GM21528 (cell line): ENCODE measurements at regions not wholly inside any gene's neighbourhood (a gene's known extent, or its start where the extent isn't known, plus 50 kb on each side); places are given as distances from the start of the nearest gene placed in this dataset.
"Not testable (repeated sequence)": the region's sequence is repeated elsewhere in the genome, so short reads cannot be mapped to it uniquely, and the experiment has no call there.

Source experiments
- ATAC-seq: cut with Tn5 transposase; IDR thresholded peaks from one replicate; pipeline ENCODE4 v1.9.1; 2021; ENCODE audit warnings: mild to moderate bottlenecking, moderate library complexity; ENCODE audit not compliant: unreplicated experiment, low FRiP score

DNA sequence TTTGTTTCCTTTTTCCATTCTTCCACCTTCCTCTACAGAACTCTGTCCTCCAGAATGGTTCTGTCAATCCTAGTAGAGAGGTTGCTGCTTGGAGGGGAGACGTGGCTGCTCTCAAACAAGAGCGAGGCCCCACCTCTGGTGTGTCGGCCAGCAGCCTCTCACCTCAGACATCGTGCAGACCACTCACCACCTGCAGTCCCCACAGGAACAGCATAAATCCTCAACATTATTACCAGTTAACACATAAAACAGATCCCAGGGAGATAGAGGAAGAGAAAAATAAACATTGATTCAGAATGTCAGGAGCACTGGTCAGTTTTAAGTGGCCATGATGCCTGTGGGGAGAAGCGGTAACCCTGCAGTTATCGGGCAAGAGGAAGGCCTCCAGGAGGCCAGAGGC, 485.9 kb upstream of the DPP6 start:
- no peak for ATAC-seq

DNA sequence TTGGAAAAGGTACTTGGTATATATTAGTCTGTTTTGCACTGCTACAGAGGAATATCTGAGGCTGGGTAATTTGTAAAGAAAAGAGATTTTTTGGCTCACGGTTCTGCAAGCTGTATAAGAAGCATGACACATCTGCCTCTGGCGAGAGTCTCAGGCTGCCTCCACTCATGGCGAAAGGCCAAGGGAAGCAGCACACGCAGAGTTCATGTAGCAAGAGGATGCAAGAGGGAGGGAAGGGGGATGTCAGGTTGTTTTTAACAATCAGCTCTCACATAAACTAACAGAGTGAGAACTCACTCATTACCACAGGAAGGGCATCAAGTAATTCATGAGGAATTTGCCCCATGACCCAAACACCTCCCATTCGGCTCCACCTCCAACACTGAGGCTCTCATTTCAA, 484.8 kb upstream of the DPP6 start:
- no peak for ATAC-seq

- ATAC-seq = not testable (repeated sequence)
These were observed 482.7 kb upstream of the DPP6 start for GRCh38 chr7:153569520-153569919.

DNA sequence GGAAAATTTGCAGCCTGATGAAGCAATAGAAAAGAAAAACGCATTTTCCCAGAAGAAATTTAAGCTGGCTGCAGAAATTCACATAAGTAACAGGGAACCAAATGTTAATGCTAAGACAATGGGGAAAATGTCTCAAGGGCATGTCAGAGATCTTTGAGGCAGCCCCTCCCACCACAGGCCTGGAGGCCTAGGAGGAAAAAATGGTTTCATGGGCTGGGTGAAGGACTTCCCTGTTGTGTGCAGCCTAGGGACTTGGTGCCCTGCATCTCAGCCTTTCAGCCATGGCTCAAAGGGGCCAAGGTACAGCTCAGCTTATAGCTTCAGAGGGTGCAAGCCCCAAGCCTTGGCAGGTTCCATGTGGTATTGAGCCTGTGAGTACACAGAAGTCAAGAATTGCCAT, 476.1 kb upstream of the DPP6 start:
- ATAC-seq = no peak

- no peak for ATAC-seq
These were observed 470.8 kb upstream of the DPP6 start for GRCh38 chr7:153581419-153581818.

GRCh38 chr7:153584132-153584531, 468.1 kb upstream of the DPP6 start:
- no peak for ATAC-seq

DNA sequence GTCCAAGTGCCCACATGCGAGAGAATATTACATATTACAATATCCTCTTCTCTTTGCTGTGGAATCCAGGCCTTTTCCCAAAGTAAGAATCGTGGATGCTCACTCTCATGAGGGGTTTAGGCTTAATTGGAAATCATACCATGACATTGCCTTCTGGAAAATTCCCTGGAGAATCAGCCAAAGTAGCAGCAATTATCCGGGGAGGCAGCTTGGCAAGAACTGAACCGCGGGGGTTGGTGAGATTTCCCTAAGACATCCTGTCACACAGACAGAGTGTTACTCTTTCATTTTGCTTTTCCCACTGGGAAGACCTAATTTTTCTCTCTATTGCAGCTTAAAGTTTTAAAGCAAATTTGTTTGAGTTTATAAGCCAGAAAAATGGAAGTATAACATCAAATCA, 463.6 kb upstream of the DPP6 start:
- ATAC-seq = no peak

DNA sequence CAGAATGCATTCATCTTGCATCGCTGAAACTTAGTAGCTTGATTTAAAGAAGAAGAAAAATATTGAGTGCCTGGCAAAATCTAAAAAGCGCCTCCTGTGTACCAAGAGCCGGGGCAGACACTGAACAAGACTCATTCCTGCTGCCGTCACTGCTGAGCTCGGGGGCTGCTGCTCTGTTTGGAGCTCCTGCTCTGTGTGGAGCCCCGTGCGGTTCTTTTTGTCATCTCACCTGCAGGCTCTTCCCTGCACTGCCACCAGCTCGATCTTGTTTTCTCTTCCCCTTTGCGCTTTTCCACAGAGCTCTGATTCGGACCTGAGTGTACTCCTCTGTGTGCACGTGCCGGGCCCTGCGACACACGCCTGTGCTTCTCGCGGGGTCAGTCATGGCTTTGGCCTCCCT, 462.1 kb upstream of the DPP6 start:
- ATAC-seq = no peak

DNA sequence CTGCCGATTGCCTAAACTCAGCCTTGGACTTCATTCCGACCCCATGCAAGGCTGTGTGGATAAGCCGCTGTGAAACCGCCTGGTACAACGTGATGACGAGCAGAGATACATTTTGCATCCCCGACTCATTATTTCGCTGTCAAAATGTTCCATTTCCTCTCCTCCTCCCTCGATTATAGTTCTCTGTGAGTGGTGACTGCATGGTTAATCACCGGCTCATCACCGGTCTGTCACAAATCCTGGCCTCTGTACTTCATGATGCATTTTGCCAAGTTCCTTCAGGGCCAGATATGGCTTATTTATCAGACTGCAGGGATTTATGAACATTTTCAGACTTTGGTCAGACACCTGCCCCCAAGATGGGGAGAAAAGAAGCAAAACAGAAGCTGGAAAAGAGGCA, 461.6 kb upstream of the DPP6 start:
- no peak for ATAC-seq

DNA sequence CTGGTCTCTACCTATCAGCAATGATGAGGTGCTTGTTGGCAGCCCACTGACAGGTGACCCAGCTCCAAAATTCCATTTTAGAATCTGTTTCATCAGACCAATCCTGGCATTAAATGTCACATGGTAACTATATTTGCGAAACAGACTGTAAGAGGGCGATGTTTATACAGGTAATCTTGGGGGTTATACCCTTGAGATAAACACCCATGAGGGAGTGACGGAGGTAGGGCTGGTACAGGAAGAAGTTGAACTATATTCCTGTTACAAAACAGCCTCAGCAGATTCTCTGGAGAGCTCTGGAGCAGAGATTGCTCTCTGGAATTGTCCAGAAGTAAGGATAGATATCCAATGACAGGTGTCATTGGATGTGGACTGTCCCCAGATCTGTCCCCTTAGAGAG, 444.8 kb upstream of the DPP6 start:
- no peak for ATAC-seq

- ATAC-seq = no peak
These were observed 435.4 kb upstream of the DPP6 start for GRCh38 chr7:153616711-153617325.

DNA sequence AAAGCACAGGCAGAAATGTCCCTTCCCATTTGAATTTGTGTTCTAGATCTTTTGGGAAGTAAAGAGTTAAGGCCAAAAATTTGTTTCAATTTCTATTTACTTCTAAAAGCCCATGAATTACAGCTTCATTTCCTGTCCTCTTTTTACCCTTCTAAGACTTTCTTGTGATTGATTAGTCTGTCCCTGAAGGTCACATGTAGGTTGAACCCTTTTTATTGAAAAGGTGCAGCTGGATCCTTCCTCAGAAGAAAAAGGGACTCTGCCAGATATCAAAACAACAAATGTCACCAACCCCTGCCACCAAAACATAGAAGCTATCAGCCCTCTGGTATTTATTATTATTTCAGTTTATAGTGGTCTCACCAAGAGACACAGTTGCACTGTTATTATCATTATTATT, 424.9 kb upstream of the DPP6 start:
- ATAC-seq = no peak

- ATAC-seq = no peak
These were observed 423.8 kb upstream of the DPP6 start for GRCh38 chr7:153628406-153628805.

DNA sequence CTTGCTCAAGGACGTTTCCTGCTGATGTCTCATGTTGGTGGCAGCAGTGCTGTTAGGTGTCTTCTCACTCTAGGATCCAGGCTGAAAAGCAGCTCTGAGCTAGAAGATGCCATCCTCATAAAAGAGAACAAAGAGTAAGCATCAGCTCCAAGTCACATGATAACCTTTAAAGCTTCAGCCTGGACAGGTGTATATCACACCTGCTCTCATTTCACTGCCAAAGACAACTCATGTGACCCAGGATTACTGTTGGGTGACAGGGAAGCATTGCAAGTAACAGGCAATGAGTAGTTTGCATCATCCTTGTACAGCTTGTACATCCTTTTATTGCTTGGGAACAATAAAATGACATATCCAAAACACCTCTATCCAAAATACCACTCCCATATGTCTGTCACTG, 423.4 kb upstream of the DPP6 start:
- ATAC-seq = no peak

GRCh38 chr7:153638821-153639435, 413.3 kb upstream of the DPP6 start:
- ATAC-seq = no peak

- ATAC-seq = no peak
These were observed 411.6 kb upstream of the DPP6 start for GRCh38 chr7:153640586-153640985.

GRCh38 chr7:153641199-153641598, 411.0 kb upstream of the DPP6 start:
- ATAC-seq = no peak

- no peak for ATAC-seq
These were observed 409.2 kb upstream of the DPP6 start for GRCh38 chr7:153642989-153643388.

DNA sequence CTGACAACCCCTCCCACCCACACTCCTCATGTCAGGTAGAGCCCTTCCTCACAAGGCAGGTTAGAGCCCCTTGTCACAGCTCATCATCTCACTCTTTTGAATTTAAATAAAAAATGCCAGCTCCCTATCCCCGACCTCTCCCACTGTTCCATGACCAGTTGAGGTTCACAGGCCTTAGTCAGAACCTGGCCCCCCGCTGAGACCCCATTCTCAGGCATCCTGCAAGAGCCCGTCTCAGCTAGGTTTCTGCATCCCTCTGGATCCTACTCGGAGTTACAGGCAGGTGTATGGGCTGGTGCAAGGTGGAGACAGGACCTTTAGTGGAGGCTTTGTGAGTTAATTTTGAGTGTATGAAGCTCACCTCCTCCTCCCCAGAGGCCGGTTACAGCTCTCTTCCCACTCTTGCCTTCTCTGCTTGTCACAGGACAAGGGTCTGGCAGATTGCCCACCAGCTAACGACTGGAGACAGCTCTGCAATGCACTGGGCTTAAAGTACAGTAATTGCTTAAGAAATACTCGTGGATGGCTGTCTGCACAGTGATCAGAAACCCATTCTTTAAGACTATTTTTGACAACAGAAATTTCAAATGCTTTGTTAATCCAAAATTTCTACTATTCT, 394.9 kb upstream of the DPP6 start:
- no peak for ATAC-seq

DNA sequence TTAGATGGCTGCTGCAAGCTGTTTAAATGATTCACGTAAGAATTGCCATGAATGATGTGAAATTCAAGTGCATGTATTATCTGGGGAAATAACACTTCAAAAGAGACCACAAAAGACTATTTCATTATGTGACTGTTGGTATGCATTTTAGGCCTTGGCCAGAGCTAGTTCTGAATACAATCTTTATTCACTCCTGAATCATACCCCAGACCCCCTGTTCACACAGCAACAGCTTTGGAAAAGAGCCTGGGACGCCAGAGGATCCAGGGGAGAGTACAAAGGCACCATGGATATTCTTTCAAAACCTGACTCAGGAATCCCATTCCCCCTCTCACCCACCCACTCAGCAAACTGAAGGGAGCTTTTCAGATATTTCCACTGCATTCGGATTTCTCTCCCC, 377.1 kb upstream of the DPP6 start:
- ATAC-seq = no peak

- no peak for ATAC-seq
These were observed 369.6 kb upstream of the DPP6 start for GRCh38 chr7:153682628-153683027.

DNA sequence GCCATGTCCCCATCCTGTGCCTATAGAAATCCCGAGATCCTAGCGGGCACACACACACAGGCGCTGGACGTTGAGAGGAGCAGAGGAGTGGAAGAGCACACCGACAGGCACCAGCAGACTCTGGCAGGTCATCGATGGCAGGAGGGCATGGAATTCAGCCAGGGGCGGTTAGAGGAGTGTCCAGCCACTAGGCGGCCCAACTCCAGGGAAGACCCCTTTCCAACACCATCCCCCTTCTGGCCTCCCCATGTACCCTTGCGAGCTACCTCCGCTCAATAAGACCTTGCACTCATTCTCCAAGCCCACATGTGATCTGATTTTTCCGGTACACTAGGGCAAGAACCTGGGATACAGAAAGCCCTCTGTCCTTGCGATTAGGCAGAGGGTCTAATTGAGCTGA, 356.0 kb upstream of the DPP6 start:
- no peak for ATAC-seq
